Medulla oblongata (tissue), 1 donor: ENCODE measurements at regions not wholly inside any gene's neighbourhood (a gene's known extent, or its start where the extent isn't known, plus 50 kb on each side); places are given as distances from the start of the nearest gene placed in this dataset.
A peak's percentile ranks its signal among the peaks of the same experiment; 100 is the strongest.

ENCODE experiments used
- DNase-seq: peaks from one replicate; pipeline ENCODE4 v3.0.0-alpha.2; 2015; ENCODE audit errors: extremely low spot score

GRCh38 chr4:59238212-59238611 lies 1961.9 kb upstream of the ADGRL3 start:
- no peak for DNase-seq

DNA sequence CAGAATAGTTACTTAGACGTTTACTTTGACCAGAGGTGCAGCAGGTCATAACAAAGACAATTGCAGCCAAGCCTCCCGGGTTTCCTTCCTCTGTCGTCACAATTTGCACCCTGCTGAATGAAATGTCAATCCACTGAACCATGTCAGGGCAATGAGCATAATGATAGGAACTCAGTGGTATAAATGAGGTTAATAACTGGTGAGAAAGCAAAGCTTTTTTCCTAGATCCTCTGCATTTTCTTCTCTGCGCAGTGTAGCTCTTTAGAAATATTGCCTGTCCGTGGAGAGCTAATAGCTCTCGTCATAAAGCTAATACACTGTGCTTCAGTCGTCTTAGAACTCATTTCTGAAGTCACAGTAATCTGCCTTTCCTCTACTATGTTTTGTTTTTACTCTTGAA lies 1960.1 kb upstream of the ADGRL3 start:
- DNase-seq, result no peak

GRCh38 chr4:59243038-59243437 lies 1957.1 kb upstream of the ADGRL3 start:
- no peak for DNase-seq

- peak; percentile 14 for DNase-seq
Observed at GRCh38 chr4:59247032-59247431, 1953.1 kb upstream of the ADGRL3 start.

GRCh38 chr4:59248313-59248712 lies 1951.8 kb upstream of the ADGRL3 start:
- DNase-seq, result no peak

GRCh38 chr4:59249110-59249509 lies 1951.0 kb upstream of the ADGRL3 start:
- no peak for DNase-seq

GRCh38 chr4:59258002-59258401 lies 1942.1 kb upstream of the ADGRL3 start:
- no peak for DNase-seq

GRCh38 chr4:59307609-59308008 lies 1892.5 kb upstream of the ADGRL3 start:
- no peak for DNase-seq

- no peak for DNase-seq
Observed at GRCh38 chr4:59314637-59315036, 1885.5 kb upstream of the ADGRL3 start.

DNA sequence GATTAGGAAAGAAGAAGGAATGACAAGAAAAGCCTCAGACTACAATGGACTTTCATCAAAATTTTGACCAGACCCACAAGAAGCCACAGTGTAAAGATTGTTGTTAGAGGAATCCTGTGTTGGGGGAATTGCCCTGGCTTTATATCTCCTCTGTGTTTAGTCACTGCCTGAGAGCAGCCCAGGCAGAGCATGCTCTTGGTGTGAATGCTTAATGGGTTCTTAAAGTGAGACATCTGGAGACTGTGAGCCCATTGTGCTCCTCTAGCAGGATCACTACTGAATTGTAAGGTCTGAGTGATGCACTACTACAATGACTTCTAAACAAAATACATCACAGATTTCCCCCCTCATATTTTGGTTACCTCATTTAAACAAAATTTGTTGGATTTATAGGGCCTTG lies 1860.5 kb upstream of the ADGRL3 start:
- peak; percentile 62 for DNase-seq

- DNase-seq, result no peak
Observed at GRCh38 chr4:59341506-59341905, 1858.6 kb upstream of the ADGRL3 start.

DNA sequence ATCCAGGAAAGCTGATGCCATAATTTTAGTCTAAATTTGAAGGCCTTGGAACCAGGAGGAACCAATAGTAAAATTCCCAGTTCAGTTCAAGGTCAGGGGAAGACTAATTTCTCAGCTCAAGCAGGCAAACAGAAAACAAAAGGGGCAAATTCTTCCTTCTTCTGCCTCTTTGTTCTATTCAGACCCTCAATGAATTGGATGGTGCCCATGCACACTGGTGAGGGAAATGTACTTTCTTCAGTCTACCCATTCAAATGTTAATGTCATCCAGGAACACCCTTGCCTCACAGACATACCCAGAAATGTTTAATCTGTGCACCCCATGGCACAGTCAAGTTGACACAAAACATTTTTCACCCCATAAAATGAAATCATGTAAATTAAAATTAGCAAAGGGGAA lies 1851.2 kb upstream of the ADGRL3 start:
- DNase-seq, result no peak

- DNase-seq, result no peak
Observed at GRCh38 chr4:59369229-59369628, 1830.9 kb upstream of the ADGRL3 start.

GRCh38 chr4:59374416-59374815 lies 1825.7 kb upstream of the ADGRL3 start:
- no peak for DNase-seq

DNA sequence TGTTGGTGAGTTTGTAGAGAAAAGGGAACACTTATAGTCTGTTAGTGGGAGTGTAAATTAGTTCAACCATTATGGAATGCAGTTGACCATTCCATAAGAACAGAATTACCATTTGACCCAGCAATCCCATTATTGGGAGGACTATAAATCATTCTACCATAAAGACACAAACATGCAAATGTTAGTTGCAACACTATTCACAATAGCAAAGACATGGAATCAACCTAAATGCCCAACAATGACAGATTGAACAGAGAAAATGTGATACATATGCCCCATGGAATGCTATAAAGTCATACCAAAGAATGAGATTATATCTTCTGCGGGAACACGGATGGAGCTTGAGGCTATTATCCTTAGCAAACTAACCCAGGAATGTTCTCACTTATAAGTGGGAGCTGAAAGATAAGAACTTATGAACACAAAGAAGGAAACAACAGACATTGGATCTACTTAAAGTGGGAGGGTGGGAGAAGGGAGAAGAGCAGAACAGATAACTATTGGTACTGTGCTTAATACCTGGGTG lies 1819.2 kb upstream of the ADGRL3 start:
- DNase-seq, result no peak

GRCh38 chr4:59381591-59381990 lies 1818.5 kb upstream of the ADGRL3 start:
- no peak for DNase-seq

DNA sequence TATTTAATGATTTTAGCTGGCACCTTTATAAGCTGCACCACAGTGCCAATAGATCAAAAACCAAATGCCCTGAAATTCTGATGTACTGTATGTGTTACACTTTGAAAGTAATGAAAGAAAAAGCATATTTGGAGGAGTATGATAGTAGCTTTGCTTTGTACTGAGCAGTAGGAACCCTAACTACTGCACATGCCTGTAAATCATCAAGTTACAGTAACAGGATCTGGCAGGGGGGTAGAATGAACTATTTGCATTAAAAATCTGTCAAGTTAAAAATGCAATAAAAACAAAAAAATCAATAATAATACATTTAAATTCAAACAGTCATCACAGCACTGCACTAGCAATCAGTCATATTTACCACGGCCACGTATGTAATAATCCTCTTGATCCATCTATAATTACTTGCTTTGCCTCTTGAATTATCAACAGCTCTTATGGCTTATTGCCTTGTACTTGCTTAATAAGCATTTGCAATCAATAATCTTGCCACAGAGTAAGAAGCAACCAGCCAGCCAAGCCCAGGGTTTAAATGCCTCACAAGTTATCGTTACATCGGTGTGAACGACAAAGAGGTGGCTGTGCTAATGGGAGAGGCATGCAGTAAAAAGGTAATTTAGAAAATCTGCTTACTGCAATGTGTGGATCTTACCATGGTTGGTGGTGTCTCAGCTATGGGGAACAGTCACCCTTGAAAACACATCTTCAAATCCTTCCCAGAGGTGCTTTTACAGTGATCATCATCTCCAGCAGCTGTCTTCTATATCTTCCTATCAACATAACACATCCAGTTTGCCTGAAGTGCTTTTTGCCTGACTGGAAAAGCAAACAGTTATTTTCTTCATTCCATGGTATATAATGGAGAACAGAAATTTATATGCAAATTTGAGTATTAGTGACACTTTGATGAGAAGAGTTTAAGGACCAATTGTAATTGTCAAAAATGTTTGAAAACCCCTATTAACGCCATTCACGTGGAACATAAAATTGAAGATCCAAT lies 1812.1 kb upstream of the ADGRL3 start:
- no peak for DNase-seq

GRCh38 chr4:59393780-59394179 lies 1806.3 kb upstream of the ADGRL3 start:
- no peak for DNase-seq

DNA sequence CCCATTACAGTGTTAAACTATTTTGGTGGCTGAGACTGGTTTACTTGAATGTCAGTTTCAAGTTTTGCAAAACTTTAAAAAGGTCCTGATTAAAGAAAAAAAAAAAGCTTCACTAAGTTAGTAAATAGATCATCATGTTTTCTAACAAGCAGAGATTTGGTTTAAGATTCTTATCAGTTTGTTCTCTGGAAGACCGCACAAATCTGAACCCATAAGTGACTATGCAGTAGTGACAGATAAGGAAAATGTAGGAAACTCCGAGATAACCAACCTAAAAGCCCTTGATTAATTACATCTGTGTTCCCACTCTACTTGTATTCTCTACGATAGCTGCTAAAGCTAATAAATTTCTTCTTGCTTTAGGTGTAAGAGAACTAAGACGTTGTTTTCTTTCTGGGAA lies 1799.8 kb upstream of the ADGRL3 start:
- DNase-seq, result no peak

DNA sequence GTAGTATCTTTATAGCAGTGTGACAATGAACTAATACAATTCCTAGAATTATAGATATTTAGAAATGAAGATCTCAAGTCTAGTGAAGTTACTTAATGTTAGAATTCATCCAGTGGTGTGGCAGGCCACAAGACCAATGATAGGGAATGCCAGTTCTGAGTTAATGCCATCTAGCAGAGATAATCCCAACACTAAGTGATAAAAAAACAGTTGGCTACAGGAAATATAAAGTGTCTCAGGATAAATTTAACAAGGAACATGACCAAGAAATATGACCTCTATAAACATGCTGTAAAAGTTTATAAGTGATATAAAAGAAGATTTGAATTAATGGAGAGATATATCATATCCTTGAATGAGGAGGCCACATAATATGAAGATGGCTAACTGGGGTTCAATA lies 1790.5 kb upstream of the ADGRL3 start:
- DNase-seq, result no peak

DNA sequence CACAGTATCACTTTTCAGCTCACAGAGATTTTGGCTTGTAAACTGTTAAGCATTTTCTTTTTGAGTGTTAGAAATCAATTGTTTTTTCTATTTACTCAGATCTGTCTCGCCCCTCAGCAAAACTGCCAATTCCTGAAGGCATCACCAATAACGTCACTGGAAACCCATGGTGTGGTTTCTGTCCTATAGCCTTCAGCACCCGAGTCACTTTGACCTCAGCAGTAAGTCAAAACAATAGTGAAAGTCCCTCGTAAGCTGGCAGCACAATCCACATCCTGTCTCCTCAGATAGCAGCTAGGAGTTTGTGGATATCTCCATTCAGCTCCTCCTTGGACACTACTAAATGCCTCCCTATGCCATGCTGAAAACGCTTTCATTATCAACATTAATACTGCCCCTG lies 1787.4 kb upstream of the ADGRL3 start:
- no peak for DNase-seq

GRCh38 chr4:59455751-59456150 lies 1744.4 kb upstream of the ADGRL3 start:
- no peak for DNase-seq

- no peak for DNase-seq
Observed at GRCh38 chr4:59457576-59457975, 1742.5 kb upstream of the ADGRL3 start.
